Tibial nerve (tissue), 4 donors: ENCODE measurements at regions not wholly inside any gene's neighbourhood (a gene's known extent, or its start where the extent isn't known, plus 50 kb on each side); places are given as distances from the start of the nearest gene placed in this dataset.

Source experiments
- DNase-seq, 2 donors: peaks; one replicate each; pipeline ENCODE4 v3.0.0-alpha.2; 2019; ENCODE audit warnings: low spot score in 2 of 2
- H3K27ac ChIP-seq, 4 donors: fragments of 200-600 bp; sonication (generic) in 3 of 4; one replicate each; pipeline ENCODE4 v1.5.1; 2017 to 2019; ENCODE audit warnings: mild to moderate bottlenecking in 1 of 4
- H3K27me3 ChIP-seq, 2 donors: fragments of 200-600 bp; sonication (generic) in 1 of 2; one replicate each; pipeline versions ENCODE4 v1.5.1 to v1.6.0; 2017 to 2019
- H3K36me3 ChIP-seq, 3 donors: fragments of 200-600 bp; sonication (generic); one replicate each; pipeline ENCODE4 v1.5.1; 2018 to 2019
- H3K4me1 ChIP-seq, 4 donors: fragments of 200-600 bp; sonication (generic) in 3 of 4; one replicate each; pipeline ENCODE4 v1.5.1; 2017 to 2019
- H3K4me3 ChIP-seq, 4 donors: fragments of 200-600 bp; sonication (generic) in 3 of 4; one replicate each; pipeline ENCODE4 v1.5.1; 2017 to 2019; ENCODE audit warnings: mild to moderate bottlenecking in 1 of 4, moderate library complexity in 1 of 4
- H3K9me3 ChIP-seq, 4 donors: fragments of 200-600 bp; sonication (generic) in 3 of 4; one replicate each; pipeline ENCODE4 v1.5.1; 2017 to 2019
- EP300 ChIP-seq, 2 donors: sonication (generic); formaldehyde crosslinking; IDR thresholded peaks; one replicate each; pipeline ENCODE4 v1.6.1; 2017; ENCODE audit warnings: antibody characterized with exemption in 2 of 2, mild to moderate bottlenecking in 1 of 2
- POLR2A ChIP-seq, 2 donors: fragments of 450-650 bp; IDR thresholded peaks; one replicate each; pipeline ENCODE4 v1.6.1; 2017; ENCODE audit warnings: antibody characterized with exemption in 2 of 2, mild to moderate bottlenecking in 2 of 2, moderate library complexity in 2 of 2
- WGBS, 2 donors: methylation state at CpG; one replicate each; pipeline ENCODE4 v1.1.5; 2018; 5-methylcytosine and 5-hydroxymethylcytosine counted together
- TF ChIP-seq, protein P1 (sequence below), 5 experiments: fragments of 200-600 bp in 3 of 5; fragments of 450-650 bp in 2 of 5; sonication (generic) in 3 of 5; IDR thresholded peaks; one replicate each; pipeline ENCODE4 v1.5.1; 2016 to 2019; ENCODE audit warnings: antibody characterized with exemption in 5 of 5, mild to moderate bottlenecking in 3 of 5, moderate library complexity in 2 of 5

DNA sequence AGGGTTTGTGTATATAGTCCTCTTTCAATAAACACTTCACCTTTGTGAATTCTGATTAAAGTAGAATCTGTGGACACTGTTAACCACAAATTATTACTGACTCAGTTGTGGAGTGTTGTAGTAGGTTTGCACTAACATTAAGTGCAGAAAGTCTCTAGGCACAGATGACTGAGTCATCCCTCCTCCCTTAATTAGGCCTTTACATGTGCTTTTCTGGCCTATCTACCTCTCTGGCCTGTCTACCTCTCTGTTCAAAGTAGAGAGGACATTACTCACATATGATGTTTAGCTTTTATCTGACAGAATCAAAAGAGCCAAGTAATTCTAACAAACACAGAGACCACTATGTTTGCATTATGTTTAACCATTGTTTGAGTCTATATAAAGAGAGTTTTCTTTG, 783.0 kb downstream of the TENT5A start:
- TF ChIP-seq, protein P1, sequence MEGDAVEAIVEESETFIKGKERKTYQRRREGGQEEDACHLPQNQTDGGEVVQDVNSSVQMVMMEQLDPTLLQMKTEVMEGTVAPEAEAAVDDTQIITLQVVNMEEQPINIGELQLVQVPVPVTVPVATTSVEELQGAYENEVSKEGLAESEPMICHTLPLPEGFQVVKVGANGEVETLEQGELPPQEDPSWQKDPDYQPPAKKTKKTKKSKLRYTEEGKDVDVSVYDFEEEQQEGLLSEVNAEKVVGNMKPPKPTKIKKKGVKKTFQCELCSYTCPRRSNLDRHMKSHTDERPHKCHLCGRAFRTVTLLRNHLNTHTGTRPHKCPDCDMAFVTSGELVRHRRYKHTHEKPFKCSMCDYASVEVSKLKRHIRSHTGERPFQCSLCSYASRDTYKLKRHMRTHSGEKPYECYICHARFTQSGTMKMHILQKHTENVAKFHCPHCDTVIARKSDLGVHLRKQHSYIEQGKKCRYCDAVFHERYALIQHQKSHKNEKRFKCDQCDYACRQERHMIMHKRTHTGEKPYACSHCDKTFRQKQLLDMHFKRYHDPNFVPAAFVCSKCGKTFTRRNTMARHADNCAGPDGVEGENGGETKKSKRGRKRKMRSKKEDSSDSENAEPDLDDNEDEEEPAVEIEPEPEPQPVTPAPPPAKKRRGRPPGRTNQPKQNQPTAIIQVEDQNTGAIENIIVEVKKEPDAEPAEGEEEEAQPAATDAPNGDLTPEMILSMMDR (IDR thresholded peaks at IDR 0.05) = no peak
- TF ChIP-seq POLR2A (IDR thresholded peaks at IDR 0.05) (no peak), EP300 (IDR thresholded peaks at IDR 0.05) (no peak)
- H3K9me3 ChIP-seq = no peaks in the 10 kb centered on the region
- no peak overlapping the region for H3K27ac ChIP-seq
- DNase-seq = no peak
- H3K4me3 ChIP-seq = no peak overlapping the region
- H3K4me1 ChIP-seq = no peaks in the 10 kb centered on the region
- no peaks in the 10 kb centered on the region for H3K36me3 ChIP-seq
- no peaks in the 10 kb centered on the region for H3K27me3 ChIP-seq

DNA sequence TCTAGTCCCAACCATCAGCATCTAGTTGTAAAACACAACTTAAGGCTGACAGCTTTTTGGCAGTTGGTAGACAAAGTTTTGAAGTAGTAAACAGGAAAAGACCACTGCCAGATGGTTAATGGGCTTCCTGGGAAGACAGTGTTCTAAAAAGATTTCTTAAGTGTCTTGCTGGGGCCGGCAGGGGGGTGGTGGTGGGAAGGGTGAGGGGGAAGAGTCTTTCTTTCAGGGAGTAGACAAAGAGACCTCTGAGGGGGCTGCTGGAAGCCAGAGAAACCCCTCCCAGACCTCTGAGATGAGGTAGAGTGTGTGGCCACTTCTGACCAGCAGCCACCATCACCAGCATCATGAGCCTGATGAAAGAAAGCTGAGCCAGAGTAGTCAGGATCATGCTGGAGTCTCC, 784.9 kb downstream of the TENT5A start:
- Histone ChIP-seq H3K9me3 (no peaks in the 10 kb centered on the region), H3K27me3 (no peaks in the 10 kb centered on the region), H3K4me3 (no peak overlapping the region), H3K27ac (no peak overlapping the region), H3K4me1 (no peaks in the 10 kb centered on the region), H3K36me3 (no peaks in the 10 kb centered on the region)
- 19 to 23% methylated on average over 1 of the region's 1 CpG for WGBS, 2 donors
- no peak for DNase-seq
- TF ChIP-seq EP300 (IDR thresholded peaks at IDR 0.05) (no peak), POLR2A (IDR thresholded peaks at IDR 0.05) (no peak)
- TF ChIP-seq, protein P1 (IDR thresholded peaks at IDR 0.05) = no peak

DNA sequence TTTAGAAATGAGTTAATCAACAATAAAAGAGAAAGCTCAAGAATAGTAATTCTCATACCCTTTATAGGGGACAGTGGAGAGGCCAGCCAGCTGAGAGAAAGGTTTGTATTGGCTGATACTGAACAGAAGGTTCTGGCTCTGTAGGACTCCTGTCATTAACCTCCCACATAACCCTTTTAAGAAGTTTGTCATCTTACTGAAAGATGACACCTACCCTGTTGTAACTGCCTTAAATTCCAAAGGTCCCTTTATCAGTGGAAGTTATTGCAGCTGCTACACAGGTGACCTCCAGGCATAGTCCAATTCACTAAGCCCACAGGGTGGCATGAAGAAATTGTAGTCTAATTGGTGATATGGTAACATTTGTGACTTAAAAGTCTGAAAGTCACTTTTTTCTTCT, 790.1 kb downstream of the TENT5A start:
- no peak for DNase-seq
- Histone ChIP-seq H3K36me3 (no peaks in the 10 kb centered on the region), H3K27me3 (no peaks in the 10 kb centered on the region), H3K4me3 (no peak overlapping the region), H3K27ac (no peak overlapping the region), H3K4me1 (peaks cover 0 to 7% (median 0%) of the 10 kb centered on the region in 4 donors), H3K9me3 (no peaks in the 10 kb centered on the region)
- TF ChIP-seq, protein P1 (IDR thresholded peaks at IDR 0.05) = no peak
- no peak for TF ChIP-seq POLR2A (IDR thresholded peaks at IDR 0.05)
- TF ChIP-seq EP300 (IDR thresholded peaks at IDR 0.05) = no peak

DNA sequence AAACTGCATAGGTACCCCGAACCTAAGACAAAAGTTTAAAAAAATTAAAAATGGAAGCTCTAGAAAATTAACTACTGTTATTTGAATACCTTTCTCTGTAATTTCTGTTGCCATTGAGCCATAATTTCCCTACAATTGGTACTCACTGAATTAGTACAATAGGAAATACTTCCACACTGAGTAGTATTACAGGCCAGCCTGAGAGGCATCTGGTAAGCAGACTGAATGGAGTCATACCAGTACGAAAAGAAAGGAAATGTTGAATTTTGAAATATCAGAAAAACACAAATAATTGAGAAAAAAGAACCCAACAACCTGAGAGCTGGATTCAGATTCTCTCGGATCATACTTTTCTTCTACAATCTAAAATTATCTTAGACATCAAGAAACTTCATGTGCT, 791.3 kb downstream of the TENT5A start:
- no peak overlapping the region for H3K4me3 ChIP-seq
- TF ChIP-seq POLR2A (IDR thresholded peaks at IDR 0.05) (no peak), EP300 (IDR thresholded peaks at IDR 0.05) (no peak)
- TF ChIP-seq, protein P1 (IDR thresholded peaks at IDR 0.05) = no peak
- no peak overlapping the region for H3K27ac ChIP-seq
- peaks cover 0 to 7% (median 0%) of the 10 kb centered on the region in 4 donors for H3K4me1 ChIP-seq
- no peak for DNase-seq
- WGBS, 2 donors = 90 to 92% methylated on average over 3 of the region's 3 CpGs
- no peaks in the 10 kb centered on the region for H3K27me3 ChIP-seq
- H3K36me3 ChIP-seq = no peaks in the 10 kb centered on the region
- H3K9me3 ChIP-seq = no peaks in the 10 kb centered on the region

DNA sequence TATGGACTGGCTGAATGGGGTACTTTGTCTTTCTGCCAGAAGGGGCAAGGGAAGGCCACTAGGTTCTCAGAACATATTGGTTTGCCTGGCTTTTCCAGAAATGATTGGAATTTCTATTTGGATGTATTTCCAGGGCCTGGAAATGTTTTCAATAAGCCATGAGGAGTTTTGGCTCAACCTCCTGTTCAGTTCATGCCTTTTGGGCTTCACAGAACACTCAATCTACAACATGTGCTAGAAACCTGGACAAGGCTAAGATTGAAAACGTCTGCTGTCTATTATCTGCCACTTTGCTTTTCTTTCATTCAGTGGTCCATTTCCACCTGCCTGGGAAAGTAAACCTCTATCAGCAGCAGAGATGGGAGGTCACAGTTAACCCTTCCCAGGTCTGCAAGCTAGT, 793.4 kb downstream of the TENT5A start:
- Histone ChIP-seq H3K4me1 (peaks cover 0 to 7% (median 0%) of the 10 kb centered on the region in 4 donors), H3K36me3 (no peaks in the 10 kb centered on the region), H3K27me3 (no peaks in the 10 kb centered on the region), H3K27ac (no peak overlapping the region), H3K4me3 (no peak overlapping the region), H3K9me3 (no peaks in the 10 kb centered on the region)
- 25 to 38% methylated on average over 1 of the region's 1 CpG for WGBS, 2 donors
- DNase-seq = no peak
- TF ChIP-seq POLR2A (IDR thresholded peaks at IDR 0.05) (no peak), EP300 (IDR thresholded peaks at IDR 0.05) (no peak)
- TF ChIP-seq, protein P1 (IDR thresholded peaks at IDR 0.05) = no peak
